HFF-Myc (cell line): ENCODE measurements at regions not wholly inside any gene's neighbourhood (a gene's known extent, or its start where the extent isn't known, plus 50 kb on each side); places are given as distances from the start of the nearest gene placed in this dataset.
"Not testable (repeated sequence)": the region's sequence is repeated elsewhere in the genome, so short reads cannot be mapped to it uniquely, and the experiment has no call there.

Experiments
- DNase-seq: peaks from one replicate; pipeline ENCODE4 v3.0.0-alpha.2; 2011; ENCODE audit warnings: low read depth; ENCODE audit errors: extremely low read depth
- H3K4me3 ChIP-seq: replicated peaks from 2 replicates; pipeline ENCODE4 v1.5.1; 2011; ENCODE audit warnings: low read depth, mild to moderate bottlenecking, control low read depth, low read length
- TF ChIP-seq, protein P1 (sequence below): IDR thresholded peaks from 2 replicates; pipeline ENCODE4 v1.5.1; 2012; ENCODE audit warnings: mild to moderate bottlenecking, low read depth, low read length, control low read depth; ENCODE audit errors: missing control alignments

DNA sequence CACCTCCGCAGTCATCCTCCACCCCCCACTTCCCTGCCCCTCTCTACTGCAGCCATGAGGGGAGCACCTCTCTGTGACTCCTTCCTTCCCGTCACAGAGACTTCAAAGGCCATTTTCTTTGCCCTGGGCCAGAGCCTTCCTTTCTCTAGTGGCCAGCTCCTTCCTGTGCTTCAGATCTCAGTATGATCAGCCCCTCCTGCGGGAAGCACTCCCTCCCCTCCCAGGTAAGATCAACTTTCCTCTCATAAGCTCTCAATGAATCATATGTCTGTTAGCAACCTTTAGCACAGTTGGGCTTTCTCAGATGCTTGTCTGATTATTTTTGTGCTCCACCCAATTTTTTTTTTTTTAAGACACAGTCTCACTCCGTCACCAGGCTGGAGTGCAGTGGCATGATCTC lies 241.0 kb upstream of the PRSS1 start:
- TF ChIP-seq, protein P1, sequence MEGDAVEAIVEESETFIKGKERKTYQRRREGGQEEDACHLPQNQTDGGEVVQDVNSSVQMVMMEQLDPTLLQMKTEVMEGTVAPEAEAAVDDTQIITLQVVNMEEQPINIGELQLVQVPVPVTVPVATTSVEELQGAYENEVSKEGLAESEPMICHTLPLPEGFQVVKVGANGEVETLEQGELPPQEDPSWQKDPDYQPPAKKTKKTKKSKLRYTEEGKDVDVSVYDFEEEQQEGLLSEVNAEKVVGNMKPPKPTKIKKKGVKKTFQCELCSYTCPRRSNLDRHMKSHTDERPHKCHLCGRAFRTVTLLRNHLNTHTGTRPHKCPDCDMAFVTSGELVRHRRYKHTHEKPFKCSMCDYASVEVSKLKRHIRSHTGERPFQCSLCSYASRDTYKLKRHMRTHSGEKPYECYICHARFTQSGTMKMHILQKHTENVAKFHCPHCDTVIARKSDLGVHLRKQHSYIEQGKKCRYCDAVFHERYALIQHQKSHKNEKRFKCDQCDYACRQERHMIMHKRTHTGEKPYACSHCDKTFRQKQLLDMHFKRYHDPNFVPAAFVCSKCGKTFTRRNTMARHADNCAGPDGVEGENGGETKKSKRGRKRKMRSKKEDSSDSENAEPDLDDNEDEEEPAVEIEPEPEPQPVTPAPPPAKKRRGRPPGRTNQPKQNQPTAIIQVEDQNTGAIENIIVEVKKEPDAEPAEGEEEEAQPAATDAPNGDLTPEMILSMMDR = no peak
- no peak for DNase-seq
- no peak overlapping the region for H3K4me3 ChIP-seq

- DNase-seq = no peak
- H3K4me3 ChIP-seq = no peak overlapping the region
- TF ChIP-seq, protein P1 = no peak
Measured at GRCh38 chr7:142507799-142508198, 241.5 kb upstream of the PRSS1 start.

DNA sequence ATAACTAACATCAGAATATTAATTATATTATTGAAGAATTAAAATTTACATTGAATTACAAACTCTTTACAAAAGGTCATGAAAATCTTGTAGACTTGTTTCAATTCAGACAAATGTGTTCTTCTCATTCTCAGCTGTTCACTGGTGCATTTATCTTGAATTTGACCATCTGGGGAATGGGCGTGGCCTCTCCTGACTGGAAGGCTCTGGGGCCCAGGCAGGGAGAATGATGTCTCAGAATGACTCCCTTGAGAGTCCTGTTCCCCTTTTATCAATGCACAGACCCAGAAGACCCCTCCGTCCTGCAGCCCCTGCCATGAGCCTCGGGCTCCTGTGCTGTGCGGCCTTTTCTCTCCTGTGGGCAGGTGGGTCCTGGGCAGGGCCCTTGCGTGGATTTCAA lies 242.2 kb upstream of the PRSS1 start:
- not testable (repeated sequence) for H3K4me3 ChIP-seq, DNase-seq

DNA sequence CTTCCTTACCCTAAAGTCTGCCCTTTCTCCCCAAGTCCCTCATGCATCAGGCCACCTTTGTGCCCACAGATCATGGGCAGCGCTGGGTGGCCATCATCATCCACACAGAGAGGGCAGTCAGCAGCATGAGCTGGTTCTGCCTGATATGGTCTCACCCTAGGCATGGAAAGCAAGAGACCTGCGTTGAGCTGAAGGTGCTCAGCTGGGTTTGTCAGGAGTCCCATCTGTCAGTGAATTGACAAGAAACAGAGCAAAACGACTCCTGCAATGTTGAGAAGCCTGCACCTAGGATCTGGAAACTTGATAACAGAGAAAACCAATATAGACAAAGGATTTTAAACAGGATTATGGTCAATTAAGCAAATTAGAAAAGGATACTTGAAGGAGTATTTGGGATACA lies 242.7 kb upstream of the PRSS1 start:
- no peak for DNase-seq
- H3K4me3 ChIP-seq = no peak overlapping the region
- TF ChIP-seq, protein P1 = no peak

- DNase-seq = not testable (repeated sequence)
Measured at GRCh38 chr7:142503949-142504348, 245.3 kb upstream of the PRSS1 start.

DNA sequence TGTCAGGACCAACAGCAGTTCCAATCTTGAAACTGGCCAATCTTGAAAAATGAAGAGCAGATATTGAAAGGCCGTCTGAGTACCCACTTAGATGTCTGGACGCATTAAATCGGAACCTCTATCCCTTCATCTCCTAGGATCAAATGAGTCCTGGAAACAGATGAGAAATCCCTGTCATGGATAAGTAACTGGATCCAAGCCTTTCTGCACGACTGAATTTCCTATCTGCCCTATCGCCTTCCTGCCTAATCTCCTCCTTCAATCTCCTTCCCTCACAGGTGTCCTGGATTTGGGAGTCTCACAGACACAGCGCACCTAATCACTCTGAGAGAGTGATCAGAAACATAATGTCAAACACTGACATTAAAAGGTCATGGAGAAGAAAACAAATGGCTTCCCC lies 245.2 kb upstream of the PRSS58 start:
- DNase-seq = no peak
- no peak overlapping the region for H3K4me3 ChIP-seq
- TF ChIP-seq, protein P1 = no peak

More at GRCh38 chr7:142503949-142504348, 245.3 kb upstream of the PRSS1 start:
- H3K4me3 ChIP-seq = not testable (repeated sequence)

- TF ChIP-seq, protein P1 = no peak
- no peak overlapping the region for H3K4me3 ChIP-seq
- no peak for DNase-seq
Measured at GRCh38 chr7:142501434-142501833, 243.6 kb upstream of the PRSS58 start.

DNA sequence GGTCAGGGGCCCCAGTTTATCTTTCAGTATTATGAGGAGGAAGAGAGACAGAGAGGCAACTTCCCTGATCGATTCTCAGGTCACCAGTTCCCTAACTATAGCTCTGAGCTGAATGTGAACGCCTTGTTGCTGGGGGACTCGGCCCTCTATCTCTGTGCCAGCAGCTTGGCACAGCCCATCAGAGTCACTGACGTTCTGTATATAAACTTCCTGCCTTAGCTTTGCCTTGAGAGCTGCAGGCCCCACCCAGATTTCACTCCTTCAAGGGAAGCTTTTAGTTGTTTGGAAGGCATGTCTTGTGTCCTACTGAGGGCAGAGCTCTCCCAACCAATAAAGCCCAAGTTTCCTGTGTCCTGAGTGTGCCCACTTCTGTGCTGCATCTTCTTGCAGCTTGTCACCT lies 242.5 kb upstream of the PRSS58 start:
- no peak for DNase-seq
- TF ChIP-seq, protein P1 = no peak
- no peak overlapping the region for H3K4me3 ChIP-seq
